ENCODE measurements at regions not wholly inside any gene's neighbourhood (a gene's known extent, or its start where the extent isn't known, plus 50 kb on each side); places are given as distances from the start of the nearest gene placed in this dataset.

- TF ChIP-seq CHD7 (IDR thresholded peaks at IDR 0.05; ENCODE audit: insufficient replicate concordance, low read length): no peak
- TF ChIP-seq CEBPB (IDR thresholded peaks at IDR 0.05; ENCODE audit: low read depth, low read length): no peak
- no peak for TF ChIP-seq E2F6 (IDR thresholded peaks at IDR 0.05)
Observed at GRCh38 chr7:85328456-85328998, 141.7 kb upstream of the SEMA3D start (continued).

Data from H1 (cell line).